Type B pancreatic cell (in vitro differentiated cells): ENCODE measurements at regions not wholly inside any gene's neighbourhood (a gene's known extent, or its start where the extent isn't known, plus 50 kb on each side); places are given as distances from the start of the nearest gene placed in this dataset.

ENCODE experiments used
- DNase-seq: peaks from one replicate; pipeline ENCODE4 v3.0.0; 2021; ENCODE audit warnings: mixed read lengths; ENCODE audit not compliant: unreplicated experiment; ENCODE audit errors: extremely low spot score
- H3K27ac Mint-ChIP-seq: 2 replicates; pipeline ENCODE4 v1.8.0; 2021; ENCODE audit warnings: mild to moderate bottlenecking, mixed read lengths
- H3K27me3 Mint-ChIP-seq: 2 replicates; pipeline ENCODE4 v1.8.0; 2021; ENCODE audit warnings: mixed read lengths
- H3K36me3 Mint-ChIP-seq: 2 replicates; pipeline ENCODE4 v1.8.0; 2021; ENCODE audit warnings: mixed read lengths
- H3K4me1 Mint-ChIP-seq: one replicate; pipeline ENCODE4 v1.8.0; 2021; ENCODE audit warnings: mixed read lengths; ENCODE audit not compliant: unreplicated experiment
- H3K4me3 Mint-ChIP-seq: 2 replicates; pipeline ENCODE4 v1.8.0; 2021; ENCODE audit warnings: mild to moderate bottlenecking, mixed read lengths
- H3K9me3 Mint-ChIP-seq: 2 replicates; pipeline ENCODE4 v1.8.0; 2021; ENCODE audit warnings: mixed read lengths
- TF ChIP-seq, protein P1 (sequence below): fragments of 200-600 bp; sonication (generic); conservative IDR thresholded peaks from 2 replicates; pipeline ENCODE4 v1.5.0; 2021; ENCODE audit warnings: antibody characterized with exemption, mild to moderate bottlenecking

DNA sequence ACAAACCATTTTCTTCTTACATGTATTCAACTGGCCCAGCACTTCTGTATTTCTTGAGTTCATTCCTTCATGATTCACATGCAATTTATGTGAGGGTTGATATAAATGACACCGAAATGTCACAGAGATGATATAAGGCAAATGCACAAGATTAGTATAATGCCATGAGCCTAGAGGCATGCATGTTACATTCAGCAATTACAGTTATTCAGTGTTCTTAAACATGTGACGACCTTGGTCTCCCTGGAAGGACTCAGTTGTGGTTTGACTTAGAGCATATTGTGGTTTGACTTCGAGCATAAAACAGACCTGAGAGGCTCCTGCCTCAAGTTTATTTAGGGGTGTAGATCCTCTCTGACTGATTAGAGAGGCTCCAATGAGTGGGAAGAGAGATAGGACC lies 752.1 kb upstream of the POM121L12 start:
- H3K9me3 Mint-ChIP-seq = no peaks in the 10 kb centered on the region
- H3K27me3 Mint-ChIP-seq = no peaks in the 10 kb centered on the region
- no peak overlapping the region for H3K4me3 Mint-ChIP-seq
- DNase-seq = no peak
- H3K27ac Mint-ChIP-seq = no peak overlapping the region
- H3K36me3 Mint-ChIP-seq = no peaks in the 10 kb centered on the region
- TF ChIP-seq, protein P1, sequence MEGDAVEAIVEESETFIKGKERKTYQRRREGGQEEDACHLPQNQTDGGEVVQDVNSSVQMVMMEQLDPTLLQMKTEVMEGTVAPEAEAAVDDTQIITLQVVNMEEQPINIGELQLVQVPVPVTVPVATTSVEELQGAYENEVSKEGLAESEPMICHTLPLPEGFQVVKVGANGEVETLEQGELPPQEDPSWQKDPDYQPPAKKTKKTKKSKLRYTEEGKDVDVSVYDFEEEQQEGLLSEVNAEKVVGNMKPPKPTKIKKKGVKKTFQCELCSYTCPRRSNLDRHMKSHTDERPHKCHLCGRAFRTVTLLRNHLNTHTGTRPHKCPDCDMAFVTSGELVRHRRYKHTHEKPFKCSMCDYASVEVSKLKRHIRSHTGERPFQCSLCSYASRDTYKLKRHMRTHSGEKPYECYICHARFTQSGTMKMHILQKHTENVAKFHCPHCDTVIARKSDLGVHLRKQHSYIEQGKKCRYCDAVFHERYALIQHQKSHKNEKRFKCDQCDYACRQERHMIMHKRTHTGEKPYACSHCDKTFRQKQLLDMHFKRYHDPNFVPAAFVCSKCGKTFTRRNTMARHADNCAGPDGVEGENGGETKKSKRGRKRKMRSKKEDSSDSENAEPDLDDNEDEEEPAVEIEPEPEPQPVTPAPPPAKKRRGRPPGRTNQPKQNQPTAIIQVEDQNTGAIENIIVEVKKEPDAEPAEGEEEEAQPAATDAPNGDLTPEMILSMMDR = no peak
- H3K4me1 Mint-ChIP-seq = no peaks in the 10 kb centered on the region

GRCh38 chr7:52273685-52274610 lies 761.5 kb upstream of the POM121L12 start:
- Mint-ChIP-seq H3K9me3 (no peaks in the 10 kb centered on the region), H3K4me3 (peak overlapping the region; percentile 65), H3K4me1 (peaks cover 9% of the 10 kb centered on the region), H3K27ac (no peak overlapping the region), H3K27me3 (peaks cover 3% of the 10 kb centered on the region), H3K36me3 (no peaks in the 10 kb centered on the region)
- TF ChIP-seq, protein P1 = no peak
- no peak for DNase-seq

- Mint-ChIP-seq H3K36me3 (no peaks in the 10 kb centered on the region), H3K4me1 (peaks cover 1% of the 10 kb centered on the region), H3K27me3 (no peaks in the 10 kb centered on the region), H3K27ac (no peak overlapping the region), H3K9me3 (no peaks in the 10 kb centered on the region), H3K4me3 (no peak overlapping the region)
- no peak for DNase-seq
- TF ChIP-seq, protein P1 = no peak
Measured at GRCh38 chr7:52271703-52272102, 763.7 kb upstream of the POM121L12 start.

DNA sequence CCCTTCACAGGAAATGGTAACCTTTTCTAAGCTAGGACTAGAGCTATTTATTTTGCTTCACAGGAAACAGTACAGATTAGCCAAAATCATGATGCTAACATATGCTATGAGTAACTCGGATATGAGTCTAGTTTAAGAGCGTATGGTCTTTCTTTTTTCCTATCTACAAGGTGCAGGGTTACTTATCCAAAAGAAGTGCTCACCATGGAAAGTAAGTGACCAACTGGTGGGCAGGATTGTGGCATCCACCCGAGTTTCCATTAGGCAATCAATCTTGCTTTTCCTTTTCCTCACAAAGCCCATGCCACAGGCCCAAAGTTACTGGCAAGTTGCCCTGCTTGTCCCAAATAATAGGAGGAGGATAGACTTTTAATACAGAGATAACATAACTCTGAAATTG lies 765.1 kb upstream of the POM121L12 start:
- TF ChIP-seq, protein P1 = no peak
- Mint-ChIP-seq H3K4me3 (no peak overlapping the region), H3K27me3 (no peaks in the 10 kb centered on the region), H3K9me3 (no peaks in the 10 kb centered on the region), H3K36me3 (no peaks in the 10 kb centered on the region), H3K27ac (no peak overlapping the region), H3K4me1 (no peaks in the 10 kb centered on the region)
- no peak for DNase-seq

DNA sequence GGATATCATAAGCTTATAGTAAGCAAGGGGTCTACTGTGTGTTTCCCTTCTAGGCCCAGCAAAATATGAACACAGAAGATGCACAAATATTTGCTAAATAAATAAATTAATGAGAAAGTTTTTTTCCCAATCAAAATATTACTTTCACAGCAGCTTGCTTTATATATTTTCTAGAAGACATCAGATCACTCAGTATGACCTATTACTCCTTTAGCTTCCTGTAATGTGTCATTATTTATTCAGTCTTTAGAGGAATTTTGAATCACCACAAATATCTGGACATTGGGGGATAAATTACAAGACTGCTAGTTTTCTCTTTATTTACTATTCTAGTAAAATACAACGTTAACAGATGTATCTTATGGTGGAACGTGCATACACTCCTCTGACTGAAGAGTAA lies 765.8 kb upstream of the POM121L12 start:
- no peak overlapping the region for H3K27ac Mint-ChIP-seq
- H3K4me3 Mint-ChIP-seq = no peak overlapping the region
- H3K27me3 Mint-ChIP-seq = no peaks in the 10 kb centered on the region
- TF ChIP-seq, protein P1 = no peak
- no peaks in the 10 kb centered on the region for H3K36me3 Mint-ChIP-seq
- H3K4me1 Mint-ChIP-seq = no peaks in the 10 kb centered on the region
- H3K9me3 Mint-ChIP-seq = no peaks in the 10 kb centered on the region
- DNase-seq = no peak
